Non-pigmented ciliary epithelial cell (primary cell): ENCODE measurements at regions not wholly inside any gene's neighbourhood (a gene's known extent, or its start where the extent isn't known, plus 50 kb on each side); places are given as distances from the start of the nearest gene placed in this dataset.
"Not testable (repeated sequence)": the region's sequence is repeated elsewhere in the genome, so short reads cannot be mapped to it uniquely, and the experiment has no call there.

Experiments used
- DNase-seq: peaks from one replicate; pipeline ENCODE4 v3.0.0-alpha.2; 2010; ENCODE audit warnings: low read depth

- DNase-seq, result no peak
Measured at GRCh38 chr16:63496282-63496681, 1460.0 kb upstream of the CDH8 start.

DNA sequence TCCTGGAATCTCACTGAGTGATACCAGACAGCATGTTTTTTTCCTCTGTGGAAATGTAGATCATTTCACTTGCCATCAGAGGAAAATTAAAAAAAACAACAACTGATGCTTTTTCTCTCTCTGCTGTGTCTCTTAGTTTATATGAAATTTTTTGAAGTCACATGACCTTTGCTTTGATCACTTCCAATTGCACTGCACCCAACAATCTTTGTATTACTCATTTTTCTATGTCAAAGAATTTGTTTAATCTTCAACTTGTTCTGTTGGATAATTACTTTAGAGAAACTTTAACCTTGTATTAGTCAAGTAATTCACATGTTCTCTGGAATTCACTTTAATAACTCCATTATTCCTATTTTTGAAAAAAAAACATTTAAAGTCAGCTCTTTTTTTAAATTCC, 1452.7 kb upstream of the CDH8 start:
- DNase-seq, result no peak

GRCh38 chr16:63481060-63481459, 1444.8 kb upstream of the CDH8 start:
- no peak for DNase-seq

DNA sequence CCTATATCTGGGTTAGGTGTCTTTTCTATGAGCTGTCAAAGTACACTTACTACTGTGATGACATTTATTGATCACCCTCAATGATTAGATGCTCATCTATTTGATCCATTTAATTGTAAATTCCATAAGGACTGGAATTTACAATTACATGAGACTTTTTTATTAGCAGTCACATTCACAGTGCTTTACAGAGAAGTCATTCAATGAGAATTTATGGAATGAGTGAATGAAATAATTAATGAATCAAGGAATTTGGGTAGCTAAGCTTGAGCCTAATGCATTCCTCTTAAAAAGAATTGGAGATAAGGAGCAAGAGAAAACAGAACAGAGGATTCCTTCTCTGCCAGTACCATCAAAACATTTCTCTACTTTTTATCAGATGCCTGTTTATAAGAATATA, 1437.5 kb upstream of the CDH8 start:
- no peak for DNase-seq

DNA sequence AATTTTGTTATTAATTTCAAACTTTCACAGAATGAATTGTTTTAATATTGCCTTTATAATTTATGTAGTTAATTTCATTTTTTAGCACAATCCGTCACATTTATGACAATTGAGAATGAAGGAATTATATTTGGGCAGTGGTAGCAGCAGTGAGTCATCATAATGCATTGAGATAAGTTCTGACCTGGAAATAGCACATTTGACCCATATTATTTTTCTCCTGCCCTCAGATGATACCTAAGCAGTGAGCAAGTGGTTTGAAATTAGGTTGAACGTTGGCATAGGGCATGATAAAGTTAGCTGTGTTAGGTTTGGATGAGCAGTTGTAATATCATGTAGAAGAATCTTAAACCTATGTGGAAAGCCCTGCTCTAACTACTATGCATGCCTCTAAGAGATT, 1431.3 kb upstream of the CDH8 start:
- no peak for DNase-seq

DNA sequence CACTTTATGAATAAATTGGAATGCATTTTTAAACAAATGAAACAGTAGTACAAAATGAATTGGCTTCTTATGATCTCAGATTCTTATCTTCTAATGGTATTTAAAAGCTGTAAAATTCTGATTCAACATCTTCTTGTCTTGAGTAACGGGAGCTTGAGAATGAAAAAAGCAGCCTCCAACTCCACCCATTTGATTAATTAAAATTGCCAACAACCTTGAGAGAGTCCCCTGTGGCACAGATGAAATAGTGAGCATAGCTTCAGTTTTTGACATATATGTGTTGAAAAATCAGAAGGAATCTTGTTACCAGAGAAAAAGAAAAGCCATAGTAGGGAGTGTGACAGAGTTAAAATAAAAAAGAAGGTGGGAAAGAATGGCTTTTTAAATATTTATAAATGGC, 1426.1 kb upstream of the CDH8 start:
- no peak for DNase-seq

- peak; percentile 9 for DNase-seq
Measured at GRCh38 chr16:63461248-63461841, 1425.1 kb upstream of the CDH8 start.

DNA sequence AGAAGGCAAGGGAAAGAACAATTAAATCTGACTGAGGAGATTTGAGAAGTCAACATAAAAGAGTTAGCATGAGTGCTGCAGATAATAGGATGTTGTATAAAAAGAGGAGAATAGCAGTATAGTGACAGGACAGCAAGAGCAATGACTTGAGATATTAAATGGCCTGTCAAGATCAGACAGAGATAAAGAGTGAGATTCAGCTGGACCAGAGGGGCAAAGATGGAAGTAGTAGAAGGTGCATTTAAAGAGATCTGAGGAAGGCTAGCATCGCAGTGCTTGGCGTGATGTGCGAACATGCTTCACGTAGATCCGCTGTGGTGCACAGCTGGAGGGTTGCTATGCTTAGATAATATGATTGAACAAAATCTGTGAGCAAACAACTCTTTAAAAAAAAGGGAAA, 1422.6 kb upstream of the CDH8 start:
- no peak for DNase-seq

DNA sequence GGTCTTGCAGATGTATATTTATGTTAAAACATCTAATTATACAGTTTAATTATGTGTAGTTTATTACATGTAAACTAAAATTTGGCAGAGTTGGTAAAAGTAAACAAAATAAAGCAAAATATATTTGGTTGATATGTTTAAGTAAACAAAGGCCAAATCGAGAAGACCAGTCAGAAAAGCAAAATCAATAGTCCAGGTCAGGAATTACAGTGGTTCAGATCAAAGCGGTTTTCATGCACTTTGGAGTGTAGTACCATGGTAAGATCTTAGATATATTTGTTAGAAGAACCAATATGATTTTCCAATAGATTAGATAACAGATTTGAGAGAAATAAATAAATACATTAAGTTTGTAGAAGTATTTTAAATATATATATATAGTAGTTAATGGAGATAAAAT, 1421.6 kb upstream of the CDH8 start:
- DNase-seq, result no peak

GRCh38 chr16:63453261-63453660, 1417.0 kb upstream of the CDH8 start:
- DNase-seq, result no peak

DNA sequence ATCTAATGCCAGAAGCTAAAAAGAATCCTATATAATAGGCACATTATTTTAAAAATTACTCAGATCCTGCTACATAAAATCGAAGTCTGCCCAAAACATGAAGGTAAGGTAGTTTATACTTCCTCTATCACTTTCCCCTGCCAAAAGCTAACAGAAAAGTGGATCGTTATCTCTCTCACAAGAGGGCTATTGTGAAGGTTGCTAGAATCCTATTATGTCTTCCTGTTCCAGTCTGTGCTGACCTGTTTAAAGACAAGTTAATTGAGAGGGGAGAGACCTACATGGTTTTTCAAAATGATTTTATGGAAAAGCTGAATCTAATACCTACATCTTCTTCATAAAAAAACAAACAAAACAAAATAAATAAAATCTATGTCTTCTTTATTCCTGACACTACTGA, 1410.9 kb upstream of the CDH8 start:
- no peak for DNase-seq

DNA sequence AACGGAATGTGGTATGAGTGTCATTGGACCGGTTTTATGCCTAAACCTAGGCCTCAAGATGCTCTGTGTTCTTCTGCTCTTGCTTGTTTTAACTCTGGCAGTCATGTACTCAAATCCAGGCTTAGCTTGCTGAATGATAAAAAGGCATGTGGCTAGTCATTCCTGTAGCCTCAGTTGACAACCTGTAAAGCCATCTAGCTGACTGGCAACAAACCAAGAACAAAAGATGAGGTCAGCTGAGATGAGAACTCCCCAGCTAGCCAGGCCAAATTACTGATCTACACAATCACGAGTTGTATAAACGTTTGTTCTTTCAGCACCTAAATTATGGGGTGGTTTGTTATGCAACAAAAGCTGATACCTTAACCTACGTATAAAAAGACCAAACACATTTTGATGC, 1406.0 kb upstream of the CDH8 start:
- DNase-seq, result no peak

DNA sequence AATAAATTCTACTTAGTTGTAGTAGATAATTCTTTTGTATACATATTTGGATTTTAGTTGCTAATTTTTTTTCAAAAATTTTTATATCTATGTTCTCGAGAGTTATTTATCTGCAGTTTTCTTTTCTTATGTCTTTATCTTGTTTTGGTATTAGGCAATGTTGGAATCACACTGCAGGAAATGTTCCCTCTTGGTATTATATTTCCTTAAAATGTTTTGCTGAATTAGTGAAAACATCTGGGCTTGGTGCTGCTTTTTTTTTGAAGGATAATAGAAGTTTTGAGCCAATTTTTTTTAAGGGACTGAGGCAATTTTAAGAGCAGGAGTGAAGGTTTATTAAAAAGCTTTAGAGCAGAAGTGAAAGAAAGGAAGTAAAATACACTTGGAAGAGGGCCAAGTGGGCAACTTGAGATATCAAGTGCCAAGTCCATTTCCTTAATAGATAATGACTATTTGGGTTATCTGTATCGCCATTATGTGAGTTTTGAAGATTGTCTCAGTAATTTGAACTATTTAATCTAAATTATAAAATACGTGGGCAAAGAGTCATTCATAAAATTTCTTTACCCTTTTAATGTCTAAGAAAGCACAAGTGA, 1390.1 kb upstream of the CDH8 start:
- DNase-seq, result no peak

DNA sequence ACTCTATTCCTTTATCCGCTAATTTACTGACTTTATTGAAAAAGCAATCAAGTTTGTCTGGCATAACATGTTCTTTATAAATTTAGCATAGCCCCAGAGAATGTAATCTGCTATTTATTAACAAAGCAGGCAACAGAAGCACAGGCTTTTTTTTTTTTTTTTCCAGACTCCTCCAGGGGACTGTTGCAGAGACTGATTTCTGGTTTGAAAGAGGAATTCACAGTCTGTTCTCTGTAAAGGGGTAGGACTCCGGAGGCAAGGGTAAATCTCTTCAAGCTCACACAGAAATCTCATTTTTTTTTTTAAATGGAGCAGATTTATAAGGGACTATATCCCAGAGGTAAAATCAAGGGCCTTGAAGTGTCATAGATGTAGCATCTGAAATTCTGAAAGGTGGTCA, 1386.5 kb upstream of the CDH8 start:
- DNase-seq, result no peak

- DNase-seq, result no peak
Measured at GRCh38 chr16:63416712-63417111, 1380.5 kb upstream of the CDH8 start.

GRCh38 chr16:63415014-63415413, 1378.8 kb upstream of the CDH8 start:
- no peak for DNase-seq

GRCh38 chr16:63410594-63410993, 1374.4 kb upstream of the CDH8 start:
- DNase-seq, result no peak

DNA sequence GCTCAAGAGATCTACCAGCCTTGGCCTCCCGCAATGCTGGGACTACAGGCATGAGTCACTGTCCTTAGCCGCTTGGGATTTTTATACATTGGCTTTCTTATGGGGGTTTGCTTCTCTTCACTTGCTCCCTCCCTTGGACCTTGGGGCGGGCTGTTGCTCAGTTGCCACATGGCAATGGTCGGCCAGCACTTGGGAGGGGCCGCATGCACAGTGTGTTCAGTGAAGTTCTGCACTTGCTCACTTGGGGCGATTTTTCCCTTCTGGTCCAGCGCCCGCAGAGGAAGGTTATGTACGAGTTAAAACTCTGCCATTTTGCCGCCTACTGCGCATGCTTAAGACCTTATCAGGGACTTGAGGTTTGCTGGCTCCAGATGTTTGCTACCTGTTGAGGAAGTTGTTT, 1367.6 kb upstream of the CDH8 start:
- DNase-seq, result no peak

DNA sequence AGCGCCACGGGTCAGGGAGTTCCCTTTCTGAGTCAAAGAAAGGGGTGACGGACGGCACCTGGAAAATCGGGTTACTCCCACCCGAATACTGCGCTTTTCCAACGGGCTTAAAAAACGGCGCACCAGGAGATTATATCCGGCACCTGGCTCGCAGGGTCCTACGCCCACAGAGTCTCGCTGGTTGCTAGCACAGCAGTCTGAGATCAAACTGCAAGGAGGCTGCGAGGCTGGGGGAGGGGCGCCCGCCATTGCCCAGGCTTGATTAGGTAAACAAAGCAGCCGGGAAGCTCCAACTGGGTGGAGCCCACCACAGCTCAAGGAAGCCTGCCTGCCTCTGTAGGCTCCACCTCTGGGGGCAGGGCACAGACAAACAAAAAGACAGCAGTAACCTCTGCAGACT, 1352.0 kb upstream of the CDH8 start:
- not testable (repeated sequence) for DNase-seq

GRCh38 chr16:63385714-63386432, 1349.6 kb upstream of the CDH8 start:
- no peak for DNase-seq

- no peak for DNase-seq
Measured at GRCh38 chr16:63373744-63374143, 1337.5 kb upstream of the CDH8 start.

GRCh38 chr16:63372815-63373214, 1336.6 kb upstream of the CDH8 start:
- DNase-seq, result no peak

DNA sequence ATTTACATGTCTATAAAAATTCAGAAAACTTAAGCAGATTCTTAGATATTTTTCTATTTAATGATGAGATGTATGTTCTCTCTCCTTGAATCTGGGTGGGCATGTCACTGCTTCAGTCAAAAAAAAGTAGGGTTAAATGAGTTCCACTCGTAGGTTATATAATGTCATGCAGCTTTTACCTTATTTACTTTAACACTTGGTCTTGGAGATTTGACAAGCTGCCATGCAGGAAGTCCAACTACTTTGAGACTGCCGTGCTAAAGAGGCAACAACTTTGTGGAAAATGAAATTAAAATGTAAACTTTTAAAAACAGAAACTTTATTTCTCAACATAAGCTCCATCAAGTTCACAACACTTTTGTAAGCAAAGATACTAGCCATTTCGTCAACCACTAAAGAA, 1336.0 kb upstream of the CDH8 start:
- DNase-seq, result no peak
